H9 (cell line): ENCODE measurements at regions not wholly inside any gene's neighbourhood (a gene's known extent, or its start where the extent isn't known, plus 50 kb on each side); places are given as distances from the start of the nearest gene placed in this dataset.

Experiments
- DNase-seq: peaks from one replicate; pipeline ENCODE4 v3.0.0-alpha.2; 2017
- H2AFZ ChIP-seq: one replicate; pipeline ENCODE4 v1.6.1; 2013; ENCODE audit warnings: mild to moderate bottlenecking, low read length, control low read depth, moderate library complexity
- H2AK5ac ChIP-seq: 2 replicates; pipeline ENCODE4 v1.6.1; 2013; ENCODE audit warnings: low read length, control low read depth, mixed read lengths; ENCODE audit not compliant: insufficient read length
- H2BK120ac ChIP-seq: one replicate; pipeline ENCODE4 v1.6.1; 2013; ENCODE audit warnings: low read depth, mild to moderate bottlenecking, low read length, control low read depth, inconsistent platforms; ENCODE audit not compliant: poor library complexity, severe bottlenecking
- H2BK12ac ChIP-seq: 2 replicates; pipeline ENCODE4 v1.6.1; 2013; ENCODE audit warnings: low read length, control low read depth, mixed read lengths, low read depth; ENCODE audit not compliant: insufficient read length
- H2BK15ac ChIP-seq: 2 replicates; pipeline ENCODE4 v1.6.1; 2013; ENCODE audit warnings: low read depth, low read length, control low read depth
- H2BK20ac ChIP-seq: one replicate; pipeline ENCODE4 v1.6.1; 2013; ENCODE audit warnings: low read depth, mild to moderate bottlenecking, low read length, control low read depth, inconsistent platforms; ENCODE audit not compliant: poor library complexity, severe bottlenecking
- H2BK5ac ChIP-seq: 2 replicates; pipeline ENCODE4 v1.6.1; 2013; ENCODE audit warnings: low read length, control low read depth, mixed read lengths; ENCODE audit not compliant: insufficient read length
- H3K14ac ChIP-seq: 2 replicates; pipeline ENCODE4 v1.6.1; 2013; ENCODE audit warnings: low read length, control low read depth; ENCODE audit not compliant: insufficient read depth
- H3K18ac ChIP-seq: 2 replicates; pipeline ENCODE4 v1.6.1; 2013; ENCODE audit warnings: low read depth, mild to moderate bottlenecking, mixed read lengths, low read length, control low read depth; ENCODE audit not compliant: insufficient read length
- H3K23ac ChIP-seq: 2 replicates; pipeline ENCODE4 v1.6.1; 2013; ENCODE audit warnings: low read length, control low read depth, mixed read lengths, low read depth; ENCODE audit not compliant: insufficient read length
- H3K23me2 ChIP-seq: 2 replicates; pipeline ENCODE4 v1.6.1; 2013; ENCODE audit warnings: low read depth, mild to moderate bottlenecking, mixed read lengths, low read length, control low read depth; ENCODE audit not compliant: insufficient read length, poor library complexity, severe bottlenecking
- H3K27ac ChIP-seq: 2 replicates; pipeline ENCODE4 v1.5.1; 2013; ENCODE audit warnings: low read length, control low read depth, mixed read lengths, low read depth; ENCODE audit not compliant: insufficient read length
- H3K27me3 ChIP-seq: 2 replicates; pipeline ENCODE4 v1.6.1; 2013; ENCODE audit warnings: low read length, control low read depth, inconsistent platforms; ENCODE audit not compliant: insufficient read depth
- H3K4ac ChIP-seq: 2 replicates; pipeline ENCODE4 v1.6.1; 2013; ENCODE audit warnings: low read depth, mild to moderate bottlenecking, control low read depth, inconsistent platforms, low read length, moderate library complexity
- H3K4me1 ChIP-seq: 2 replicates; pipeline ENCODE4 v1.6.1; 2013; ENCODE audit warnings: low read length, control low read depth, inconsistent platforms; ENCODE audit not compliant: insufficient read depth
- H3K4me2 ChIP-seq: 2 replicates; pipeline ENCODE4 v1.6.1; 2013; ENCODE audit warnings: low read length, control low read depth, mixed read lengths; ENCODE audit not compliant: insufficient read length, insufficient read depth
- H3K56ac ChIP-seq: 2 replicates; pipeline ENCODE4 v1.6.1; 2013; ENCODE audit warnings: low read depth, mild to moderate bottlenecking, mixed read lengths, low read length, control low read depth; ENCODE audit not compliant: insufficient read length
- H3K79me1 ChIP-seq: 2 replicates; pipeline ENCODE4 v1.6.1; 2013; ENCODE audit warnings: low read depth, mild to moderate bottlenecking, moderate library complexity, low read length, control low read depth, inconsistent platforms; ENCODE audit not compliant: insufficient read depth, poor library complexity, severe bottlenecking
- H3K79me2 ChIP-seq: 2 replicates; pipeline ENCODE4 v1.6.1; 2013; ENCODE audit warnings: low read length, control low read depth, inconsistent platforms; ENCODE audit not compliant: insufficient read depth
- H3K9ac ChIP-seq: 2 replicates; pipeline ENCODE4 v1.6.1; 2013; ENCODE audit warnings: low read length, control low read depth, mixed read lengths; ENCODE audit not compliant: insufficient read length; ENCODE audit errors: extremely low read depth
- H3K9me3 ChIP-seq: one replicate; pipeline ENCODE4 v1.6.1; 2013; ENCODE audit warnings: low read depth, low read length, inconsistent platforms; ENCODE audit not compliant: control insufficient read depth
- H3T11ph ChIP-seq: one replicate; pipeline ENCODE4 v1.6.1; 2013; ENCODE audit warnings: mild to moderate bottlenecking, low read length, control low read depth, inconsistent platforms
- H4K20me1 ChIP-seq: one replicate; pipeline ENCODE4 v1.6.1; 2013; ENCODE audit not compliant: control insufficient read depth, insufficient read length, insufficient read depth
- H4K5ac ChIP-seq: 2 replicates; pipeline ENCODE4 v1.6.1; 2013; ENCODE audit warnings: low read depth, mild to moderate bottlenecking, mixed read lengths, low read length, control low read depth; ENCODE audit not compliant: insufficient read length
- H4K8ac ChIP-seq: replicated peaks from 2 replicates; pipeline ENCODE4 v1.6.1; 2013; ENCODE audit warnings: low read length, control low read depth, mixed read lengths, low read depth; ENCODE audit not compliant: insufficient read length
- H4K91ac ChIP-seq: 2 replicates; pipeline ENCODE4 v1.6.1; 2013; ENCODE audit warnings: low read depth, mild to moderate bottlenecking, moderate library complexity, mixed read lengths, low read length, control low read depth; ENCODE audit not compliant: insufficient read length
- H3K27ac Mint-ChIP-seq, 3 experiments: 2 replicates in 2 of 3; 3 replicates in 1 of 3; pipeline ENCODE4 v1.8.0; 2020 to 2021; ENCODE audit warnings: mixed read lengths in 3 of 3, mild to moderate bottlenecking in 1 of 3, moderate library complexity in 1 of 3
- H3K27me3 Mint-ChIP-seq: 2 replicates; pipeline ENCODE4 v1.8.0; 2021; ENCODE audit warnings: low read depth, mild to moderate bottlenecking, moderate library complexity, mixed read lengths
- H3K36me3 Mint-ChIP-seq, 3 experiments: 2 replicates in 2 of 3; 3 replicates in 1 of 3; pipeline ENCODE4 v1.8.0; 2020 to 2021; ENCODE audit warnings: low read depth in 3 of 3, mixed read lengths in 3 of 3; ENCODE audit not compliant: insufficient read depth in 1 of 3
- H3K4me1 Mint-ChIP-seq, 2 experiments: 2 replicates each; pipeline ENCODE4 v1.8.0; 2020; ENCODE audit warnings: mixed read lengths in 2 of 2
- H3K4me3 Mint-ChIP-seq, 2 experiments: 2 replicates in 1 of 2; 3 replicates in 1 of 2; pipeline ENCODE4 v1.8.0; 2020 to 2021; ENCODE audit warnings: mild to moderate bottlenecking in 2 of 2, mixed read lengths in 2 of 2, moderate library complexity in 1 of 2
- H3K9me3 Mint-ChIP-seq, 2 experiments: 2 replicates in 1 of 2; 3 replicates in 1 of 2; pipeline ENCODE4 v1.8.0; 2020; ENCODE audit warnings: mild to moderate bottlenecking in 2 of 2, mixed read lengths in 2 of 2, moderate library complexity in 1 of 2
- WGBS: extraction: QIAGEN DNeasy Blood & Tissue Kit; methylation state at CpG from one replicate; pipeline ENCODE4 v1.1.7; 2013; ENCODE audit warnings: missing lambda C conversion rate, low lambda C conversion rate, mixed read lengths; ENCODE audit not compliant: insufficient read length; ENCODE audit errors: extremely low coverage; 5-methylcytosine and 5-hydroxymethylcytosine counted together
- TF ChIP-seq, protein P1 (sequence below): fragments of 200-600 bp; sonication (generic); conservative IDR thresholded peaks from 3 replicates; pipeline ENCODE4 v1.8.0; 2021; ENCODE audit warnings: antibody characterized with exemption, mild to moderate bottlenecking

GRCh38 chr2:37527361-37527760 lies 144.1 kb downstream of the CDC42EP3 start:
- no peaks in the 10 kb centered on the region for H3K27me3 ChIP-seq
- H2BK15ac ChIP-seq = no peak overlapping the region
- Mint-ChIP-seq H3K27ac (no peak overlapping the region), H3K4me1 (peaks cover 2 to 3% of the 10 kb centered on the region in 2 experiments; a peak in 2 of 4 replicates), H3K9me3 (no peaks in the 10 kb centered on the region), H3K36me3 (no peaks in the 10 kb centered on the region), H3K4me3 (no peak overlapping the region), H3K27me3 (no peaks in the 10 kb centered on the region; the same call in 1 of the 2 replicates)
- no peaks in the 10 kb centered on the region for H3K79me2 ChIP-seq
- no peaks in the 10 kb centered on the region for H3K23me2 ChIP-seq
- H3K18ac ChIP-seq = no peak overlapping the region
- H3K4ac ChIP-seq = no peak overlapping the region
- H2BK12ac ChIP-seq = no peak overlapping the region
- H2BK5ac ChIP-seq = no peak overlapping the region
- no peak overlapping the region for H4K91ac ChIP-seq
- no peak overlapping the region for H3T11ph ChIP-seq
- WGBS = no CpG with 5 or more reads among the region's 5 CpGs
- no peak overlapping the region for H3K14ac ChIP-seq
- no peak for DNase-seq
- H4K8ac ChIP-seq = no peak overlapping the region
- no peak overlapping the region for H2AK5ac ChIP-seq
- no peak overlapping the region for H3K56ac ChIP-seq
- H3K4me2 ChIP-seq = no peak overlapping the region
- H2BK20ac ChIP-seq = no peak overlapping the region
- no peak overlapping the region for H2AFZ ChIP-seq
- no peak overlapping the region for H3K9ac ChIP-seq
- no peaks in the 10 kb centered on the region for H3K4me1 ChIP-seq
- H4K20me1 ChIP-seq = no peaks in the 10 kb centered on the region
- H3K27ac ChIP-seq = no peak overlapping the region
- H4K5ac ChIP-seq = no peak overlapping the region
- H3K23ac ChIP-seq = no peak overlapping the region
- H3K79me1 ChIP-seq = no peaks in the 10 kb centered on the region
- H2BK120ac ChIP-seq = no peak overlapping the region
- H3K9me3 ChIP-seq = no peaks in the 10 kb centered on the region
- TF ChIP-seq, protein P1, sequence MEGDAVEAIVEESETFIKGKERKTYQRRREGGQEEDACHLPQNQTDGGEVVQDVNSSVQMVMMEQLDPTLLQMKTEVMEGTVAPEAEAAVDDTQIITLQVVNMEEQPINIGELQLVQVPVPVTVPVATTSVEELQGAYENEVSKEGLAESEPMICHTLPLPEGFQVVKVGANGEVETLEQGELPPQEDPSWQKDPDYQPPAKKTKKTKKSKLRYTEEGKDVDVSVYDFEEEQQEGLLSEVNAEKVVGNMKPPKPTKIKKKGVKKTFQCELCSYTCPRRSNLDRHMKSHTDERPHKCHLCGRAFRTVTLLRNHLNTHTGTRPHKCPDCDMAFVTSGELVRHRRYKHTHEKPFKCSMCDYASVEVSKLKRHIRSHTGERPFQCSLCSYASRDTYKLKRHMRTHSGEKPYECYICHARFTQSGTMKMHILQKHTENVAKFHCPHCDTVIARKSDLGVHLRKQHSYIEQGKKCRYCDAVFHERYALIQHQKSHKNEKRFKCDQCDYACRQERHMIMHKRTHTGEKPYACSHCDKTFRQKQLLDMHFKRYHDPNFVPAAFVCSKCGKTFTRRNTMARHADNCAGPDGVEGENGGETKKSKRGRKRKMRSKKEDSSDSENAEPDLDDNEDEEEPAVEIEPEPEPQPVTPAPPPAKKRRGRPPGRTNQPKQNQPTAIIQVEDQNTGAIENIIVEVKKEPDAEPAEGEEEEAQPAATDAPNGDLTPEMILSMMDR = no peak
